ENCODE measurements at regions not wholly inside any gene's neighbourhood (a gene's known extent, or its start where the extent isn't known, plus 50 kb on each side); places are given as distances from the start of the nearest gene placed in this dataset.

- Mint-ChIP-seq H3K9me3 (peaks cover 0 to under 1% (median 0%) of the 10 kb centered on the region in 7 donors), H3K4me1 (no peaks in the 10 kb centered on the region), H3K27me3 (peaks cover 5% of the 10 kb centered on the region), H3K4me3 (no peak overlapping the region), H3K36me3 (no peaks in the 10 kb centered on the region), H3K27ac (no peak overlapping the region)
- no peaks in the 10 kb centered on the region for H3K27me3 ChIP-seq (ENCODE audit: control insufficient read depth, insufficient read depth, low read length)
- H3K27ac ChIP-seq (ENCODE audit: insufficient read depth, low read length, poor library complexity, severe bottlenecking), result no peak overlapping the region
- DNase-seq, result no peak
- no peak for ATAC-seq (ENCODE audit: low read depth in 2 of 2)
- H3K4me3 ChIP-seq (ENCODE audit: low read depth, low read length), result no peak overlapping the region
- H3K36me3 ChIP-seq (ENCODE audit: control insufficient read depth, insufficient read depth, low read length), result no peaks in the 10 kb centered on the region
- H3K9me3 ChIP-seq (ENCODE audit: control insufficient read depth in 2 of 2, low read length in 2 of 2), result no peaks in the 10 kb centered on the region
- H3K4me1 ChIP-seq (ENCODE audit: control insufficient read depth, insufficient read depth, low read length, poor library complexity, severe bottlenecking), result no peaks in the 10 kb centered on the region
Observed at GRCh38 chr18:46387441-46388131, 269.4 kb downstream of the LOXHD1 start.

- DNase-seq (no peak), ATAC-seq (ENCODE audit: low read depth in 2 of 2) (no peak)
- no peaks in the 10 kb centered on the region for H3K36me3 Mint-ChIP-seq
- no peak overlapping the region for H3K27ac ChIP-seq (ENCODE audit: insufficient read depth, low read length, poor library complexity, severe bottlenecking)
- no peaks in the 10 kb centered on the region for H3K9me3 ChIP-seq (ENCODE audit: control insufficient read depth in 2 of 2, low read length in 2 of 2)
- peaks cover 5% of the 10 kb centered on the region for H3K27me3 Mint-ChIP-seq
- peak overlapping the region in 1 of 3 donors; percentile 65 for H3K27ac Mint-ChIP-seq
- no peak overlapping the region for H3K4me3 Mint-ChIP-seq
- no peaks in the 10 kb centered on the region for H3K36me3 ChIP-seq (ENCODE audit: control insufficient read depth, insufficient read depth, low read length)
- no peaks in the 10 kb centered on the region for H3K4me1 Mint-ChIP-seq
- no peaks in the 10 kb centered on the region for H3K4me1 ChIP-seq (ENCODE audit: control insufficient read depth, insufficient read depth, low read length, poor library complexity, severe bottlenecking)
- no peak overlapping the region for H3K4me3 ChIP-seq (ENCODE audit: low read depth, low read length)
- H3K9me3 Mint-ChIP-seq, result no peaks in the 10 kb centered on the region
- no peaks in the 10 kb centered on the region for H3K27me3 ChIP-seq (ENCODE audit: control insufficient read depth, insufficient read depth, low read length)
Observed at GRCh38 chr18:46388286-46388685, 268.7 kb downstream of the LOXHD1 start.

GRCh38 chr18:46392576-46392975 is 264.4 kb downstream of the LOXHD1 start:
- no peak overlapping the region for H3K27ac Mint-ChIP-seq
- Histone ChIP-seq H3K27ac (ENCODE audit: insufficient read depth, low read length, poor library complexity, severe bottlenecking) (no peak overlapping the region), H3K9me3 (ENCODE audit: control insufficient read depth in 2 of 2, low read length in 2 of 2) (no peaks in the 10 kb centered on the region), H3K27me3 (ENCODE audit: control insufficient read depth, insufficient read depth, low read length) (no peaks in the 10 kb centered on the region), H3K36me3 (ENCODE audit: control insufficient read depth, insufficient read depth, low read length) (no peaks in the 10 kb centered on the region), H3K4me3 (ENCODE audit: low read depth, low read length) (no peak overlapping the region), H3K4me1 (ENCODE audit: control insufficient read depth, insufficient read depth, low read length, poor library complexity, severe bottlenecking) (no peaks in the 10 kb centered on the region)
- H3K9me3 Mint-ChIP-seq, result no peaks in the 10 kb centered on the region
- no peaks in the 10 kb centered on the region for H3K36me3 Mint-ChIP-seq
- H3K4me3 Mint-ChIP-seq, result no peak overlapping the region
- H3K4me1 Mint-ChIP-seq, result no peaks in the 10 kb centered on the region
- DNase-seq (no peak), ATAC-seq (ENCODE audit: low read depth in 2 of 2) (no peak)
- no peaks in the 10 kb centered on the region for H3K27me3 Mint-ChIP-seq

DNA sequence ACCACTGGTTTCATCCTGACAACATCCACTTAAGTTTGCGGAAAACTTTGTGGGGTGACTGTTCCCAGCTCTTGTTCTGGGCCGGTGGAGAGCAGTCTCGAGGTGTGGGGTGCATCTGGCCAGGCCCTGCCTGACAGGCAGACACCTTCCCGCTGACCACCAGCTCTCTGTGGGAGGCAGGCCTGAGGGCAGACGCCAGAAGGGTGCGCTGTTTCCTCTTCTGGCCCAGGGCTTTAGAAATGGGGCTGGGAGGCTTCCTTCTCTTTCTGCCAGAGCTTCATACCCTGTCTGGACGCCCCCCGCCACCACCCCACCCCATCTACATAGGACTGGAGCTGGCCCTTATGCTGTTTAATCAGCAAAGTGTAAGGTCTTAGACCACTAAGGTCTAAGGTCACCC is 263.8 kb downstream of the LOXHD1 start:
- DNase-seq (no peak), ATAC-seq (ENCODE audit: low read depth in 2 of 2) (no peak)
- H3K4me1 ChIP-seq (ENCODE audit: control insufficient read depth, insufficient read depth, low read length, poor library complexity, severe bottlenecking), result no peaks in the 10 kb centered on the region
- no peak overlapping the region for H3K27ac Mint-ChIP-seq
- no peaks in the 10 kb centered on the region for H3K9me3 Mint-ChIP-seq
- no peaks in the 10 kb centered on the region for H3K4me1 Mint-ChIP-seq
- no peaks in the 10 kb centered on the region for H3K9me3 ChIP-seq (ENCODE audit: control insufficient read depth in 2 of 2, low read length in 2 of 2)
- H3K27ac ChIP-seq (ENCODE audit: insufficient read depth, low read length, poor library complexity, severe bottlenecking), result no peak overlapping the region
- H3K36me3 ChIP-seq (ENCODE audit: control insufficient read depth, insufficient read depth, low read length), result no peaks in the 10 kb centered on the region
- no peaks in the 10 kb centered on the region for H3K36me3 Mint-ChIP-seq
- no peak overlapping the region for H3K4me3 Mint-ChIP-seq
- H3K27me3 ChIP-seq (ENCODE audit: control insufficient read depth, insufficient read depth, low read length), result no peaks in the 10 kb centered on the region
- H3K27me3 Mint-ChIP-seq, result no peaks in the 10 kb centered on the region
- no peak overlapping the region for H3K4me3 ChIP-seq (ENCODE audit: low read depth, low read length)

GRCh38 chr18:46393961-46394360 is 263.1 kb downstream of the LOXHD1 start:
- Mint-ChIP-seq H3K9me3 (no peaks in the 10 kb centered on the region), H3K4me1 (no peaks in the 10 kb centered on the region), H3K36me3 (no peaks in the 10 kb centered on the region), H3K27me3 (no peaks in the 10 kb centered on the region), H3K27ac (no peak overlapping the region), H3K4me3 (no peak overlapping the region)
- no peaks in the 10 kb centered on the region for H3K4me1 ChIP-seq (ENCODE audit: control insufficient read depth, insufficient read depth, low read length, poor library complexity, severe bottlenecking)
- DNase-seq (no peak), ATAC-seq (ENCODE audit: low read depth in 2 of 2) (no peak)
- H3K36me3 ChIP-seq (ENCODE audit: control insufficient read depth, insufficient read depth, low read length), result no peaks in the 10 kb centered on the region
- H3K4me3 ChIP-seq (ENCODE audit: low read depth, low read length), result no peak overlapping the region
- H3K9me3 ChIP-seq (ENCODE audit: control insufficient read depth in 2 of 2, low read length in 2 of 2), result no peaks in the 10 kb centered on the region
- H3K27ac ChIP-seq (ENCODE audit: insufficient read depth, low read length, poor library complexity, severe bottlenecking), result no peak overlapping the region
- H3K27me3 ChIP-seq (ENCODE audit: control insufficient read depth, insufficient read depth, low read length), result no peaks in the 10 kb centered on the region

GRCh38 chr18:46395795-46396194 is 261.2 kb downstream of the LOXHD1 start:
- Mint-ChIP-seq H3K36me3 (no peaks in the 10 kb centered on the region), H3K4me3 (no peak overlapping the region), H3K27me3 (peaks cover 6% of the 10 kb centered on the region), H3K4me1 (no peaks in the 10 kb centered on the region), H3K9me3 (no peaks in the 10 kb centered on the region), H3K27ac (no peak overlapping the region)
- Histone ChIP-seq H3K27ac (ENCODE audit: insufficient read depth, low read length, poor library complexity, severe bottlenecking) (no peak overlapping the region), H3K27me3 (ENCODE audit: control insufficient read depth, insufficient read depth, low read length) (no peaks in the 10 kb centered on the region), H3K9me3 (ENCODE audit: control insufficient read depth in 2 of 2, low read length in 2 of 2) (no peaks in the 10 kb centered on the region), H3K4me3 (ENCODE audit: low read depth, low read length) (no peak overlapping the region), H3K36me3 (ENCODE audit: control insufficient read depth, insufficient read depth, low read length) (no peaks in the 10 kb centered on the region), H3K4me1 (ENCODE audit: control insufficient read depth, insufficient read depth, low read length, poor library complexity, severe bottlenecking) (no peaks in the 10 kb centered on the region)
- ATAC-seq (ENCODE audit: low read depth in 2 of 2), result no peak
- no peak for DNase-seq

DNA sequence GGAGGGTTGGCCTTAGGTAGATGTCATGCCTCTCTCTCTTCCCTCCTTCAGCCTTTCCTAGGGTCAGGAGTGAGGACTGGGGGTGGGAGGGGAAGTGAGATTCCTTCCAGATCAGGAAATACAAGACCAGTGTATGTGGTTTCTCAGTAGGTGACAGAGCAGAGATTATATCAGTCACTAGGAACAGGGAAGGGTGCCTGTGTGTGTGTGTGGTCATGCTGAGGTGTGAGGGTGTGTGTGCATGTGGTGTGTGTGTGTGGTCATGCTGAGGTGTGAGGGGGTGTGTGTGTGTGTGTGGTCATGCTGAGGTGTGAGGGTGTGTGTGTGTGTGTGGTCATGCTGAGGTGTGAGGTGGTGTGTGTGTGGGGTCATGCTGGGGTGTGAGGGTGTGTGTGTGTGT is 259.8 kb downstream of the LOXHD1 start:
- Mint-ChIP-seq H3K4me3 (no peak overlapping the region), H3K27me3 (peaks cover 6% of the 10 kb centered on the region), H3K27ac (no peak overlapping the region), H3K4me1 (no peaks in the 10 kb centered on the region), H3K36me3 (no peaks in the 10 kb centered on the region), H3K9me3 (no peaks in the 10 kb centered on the region)
- H3K4me3 ChIP-seq (ENCODE audit: low read depth, low read length), result no peak overlapping the region
- H3K27ac ChIP-seq (ENCODE audit: insufficient read depth, low read length, poor library complexity, severe bottlenecking), result no peak overlapping the region
- no peaks in the 10 kb centered on the region for H3K9me3 ChIP-seq (ENCODE audit: control insufficient read depth in 2 of 2, low read length in 2 of 2)
- no peaks in the 10 kb centered on the region for H3K4me1 ChIP-seq (ENCODE audit: control insufficient read depth, insufficient read depth, low read length, poor library complexity, severe bottlenecking)
- ATAC-seq (ENCODE audit: low read depth in 2 of 2), result no peak
- no peaks in the 10 kb centered on the region for H3K27me3 ChIP-seq (ENCODE audit: control insufficient read depth, insufficient read depth, low read length)
- no peak for DNase-seq
- no peaks in the 10 kb centered on the region for H3K36me3 ChIP-seq (ENCODE audit: control insufficient read depth, insufficient read depth, low read length)

DNA sequence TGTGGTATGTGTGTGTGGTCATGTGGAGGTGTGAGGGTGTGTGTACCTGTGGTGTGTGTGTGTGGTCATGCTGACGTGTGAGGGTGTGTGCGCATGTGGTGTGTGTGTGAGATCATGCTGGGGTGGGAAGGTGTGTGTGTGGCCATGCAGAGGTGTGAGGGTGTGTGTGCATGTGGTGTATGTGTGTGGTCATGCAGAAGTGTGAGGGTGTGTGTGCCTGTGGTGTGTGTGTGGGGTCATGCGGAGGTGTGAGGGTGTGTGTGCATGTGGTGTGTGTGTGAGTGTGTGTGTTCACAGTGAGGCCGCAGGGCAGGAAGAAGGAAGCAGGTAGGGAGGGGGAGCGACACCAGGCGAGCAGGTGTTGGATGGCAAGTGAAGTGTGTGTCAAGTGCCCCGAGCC is 259.0 kb downstream of the LOXHD1 start:
- Histone ChIP-seq H3K36me3 (ENCODE audit: control insufficient read depth, insufficient read depth, low read length) (no peaks in the 10 kb centered on the region), H3K27ac (ENCODE audit: insufficient read depth, low read length, poor library complexity, severe bottlenecking) (no peak overlapping the region), H3K9me3 (ENCODE audit: control insufficient read depth in 2 of 2, low read length in 2 of 2) (no peaks in the 10 kb centered on the region), H3K4me1 (ENCODE audit: control insufficient read depth, insufficient read depth, low read length, poor library complexity, severe bottlenecking) (no peaks in the 10 kb centered on the region), H3K27me3 (ENCODE audit: control insufficient read depth, insufficient read depth, low read length) (no peaks in the 10 kb centered on the region), H3K4me3 (ENCODE audit: low read depth, low read length) (no peak overlapping the region)
- Mint-ChIP-seq H3K4me1 (no peaks in the 10 kb centered on the region), H3K9me3 (no peaks in the 10 kb centered on the region), H3K27me3 (peaks cover 9% of the 10 kb centered on the region), H3K4me3 (no peak overlapping the region), H3K27ac (peak overlapping the region in 1 of 3 donors; percentile 3), H3K36me3 (no peaks in the 10 kb centered on the region)
- ATAC-seq (ENCODE audit: low read depth in 2 of 2), result no peak
- DNase-seq, result peak in 1 of 3 donors; percentile 2

Measured in CD4-positive, CD25-positive, alpha-beta regulatory T cell (primary cell).